BJ (cell line): ENCODE measurements at regions not wholly inside any gene's neighbourhood (a gene's known extent, or its start where the extent isn't known, plus 50 kb on each side); places are given as distances from the start of the nearest gene placed in this dataset.

Experiments used
- CTCF ChIA-PET: fragments of 350-600 bp; formaldehyde crosslinking; extraction: SDS; loops from one replicate; lab custom pipeline; 2021; ENCODE audit warnings: antibody characterized with exemption, inconsistent platforms; lab: Yijun Ruan, JAX
- POLR2A ChIA-PET: fragments of 300-600 bp; sonication (Branson Sonifier 250); formaldehyde crosslinking; extraction: SDS; loops from one replicate; lab custom pipeline; 2021; ENCODE audit warnings: antibody characterized with exemption; lab: Charles Lee
- DNase-seq: peaks from one replicate; pipeline ENCODE4 v3.0.0-alpha.2; 2011; ENCODE audit warnings: low read depth
- H3K27me3 ChIP-seq: 2 replicates; pipeline ENCODE4 v1.6.0; 2011; ENCODE audit warnings: low read length; ENCODE audit not compliant: control insufficient read depth, insufficient read depth
- H3K36me3 ChIP-seq: 2 replicates; pipeline ENCODE4 v1.5.1; 2011; ENCODE audit warnings: low read length; ENCODE audit not compliant: control insufficient read depth, insufficient read depth
- H3K4me3 ChIP-seq: 2 replicates; pipeline ENCODE4 v1.5.1; 2011; ENCODE audit warnings: low read depth, mild to moderate bottlenecking, control low read depth, low read length
- CTCF ChIP-seq: IDR thresholded peaks from 2 replicates; pipeline ENCODE4 v1.5.1; 2011; ENCODE audit warnings: low read depth, mild to moderate bottlenecking, control low read depth, inconsistent platforms, low read length, moderate library complexity; ENCODE audit not compliant: insufficient read depth

GRCh38 chr10:121316432-121316831, 281.8 kb downstream of the FGFR2 start:
- no peak for DNase-seq
- Histone ChIP-seq H3K36me3 (no peaks in the 10 kb centered on the region), H3K4me3 (no peak overlapping the region), H3K27me3 (no peaks in the 10 kb centered on the region)
- ChIA-PET POLR2A (no interaction called here), CTCF (no interaction called here)
- TF ChIP-seq CTCF = no peak

- no peaks in the 10 kb centered on the region for H3K36me3 ChIP-seq
- no peaks in the 10 kb centered on the region for H3K27me3 ChIP-seq
- DNase-seq = no peak
- CTCF ChIA-PET = no interaction called here
- no peak for TF ChIP-seq CTCF
- H3K4me3 ChIP-seq = no peak overlapping the region
- POLR2A ChIA-PET = no interaction called here
Observed at GRCh38 chr10:121317374-121317773, 280.9 kb downstream of the FGFR2 start.

- DNase-seq = no peak
- no peak for TF ChIP-seq CTCF
- H3K4me3 ChIP-seq = no peak overlapping the region
- H3K27me3 ChIP-seq = no peaks in the 10 kb centered on the region
- no peaks in the 10 kb centered on the region for H3K36me3 ChIP-seq
- ChIA-PET CTCF (no interaction called here), POLR2A (no interaction called here)
Observed at GRCh38 chr10:121322046-121322445, 276.2 kb downstream of the FGFR2 start.

GRCh38 chr10:121322776-121323175, 275.5 kb downstream of the FGFR2 start:
- no peak for TF ChIP-seq CTCF
- POLR2A ChIA-PET = no interaction called here
- H3K27me3 ChIP-seq = no peaks in the 10 kb centered on the region
- H3K36me3 ChIP-seq = no peaks in the 10 kb centered on the region
- CTCF ChIA-PET = no interaction called here
- no peak for DNase-seq
- H3K4me3 ChIP-seq = no peak overlapping the region

- TF ChIP-seq CTCF = no peak
- POLR2A ChIA-PET = no interaction called here
- no peaks in the 10 kb centered on the region for H3K36me3 ChIP-seq
- DNase-seq = no peak
- CTCF ChIA-PET = no interaction called here
- H3K27me3 ChIP-seq = no peaks in the 10 kb centered on the region
- no peak overlapping the region for H3K4me3 ChIP-seq
Observed at GRCh38 chr10:121323443-121323842, 274.8 kb downstream of the FGFR2 start.
